ENCODE measurements at regions not wholly inside any gene's neighbourhood (a gene's known extent, or its start where the extent isn't known, plus 50 kb on each side); places are given as distances from the start of the nearest gene placed in this dataset.

- no peak for DNase-seq
Observed at GRCh38 chr16:72654535-72654934, 393.4 kb downstream of the ZFHX3 start.

- DNase-seq, result no peak
Observed at GRCh38 chr16:72649254-72649944, 398.5 kb downstream of the ZFHX3 start.

GRCh38 chr16:72646615-72647014 is 401.3 kb downstream of the ZFHX3 start:
- DNase-seq, result no peak

- no peak for DNase-seq
Observed at GRCh38 chr16:72645538-72645937, 402.4 kb downstream of the ZFHX3 start.

- DNase-seq, result no peak
Observed at GRCh38 chr16:72644911-72645310, 403.0 kb downstream of the ZFHX3 start.

GRCh38 chr16:72639494-72639893 is 408.4 kb downstream of the ZFHX3 start:
- DNase-seq, result no peak

GRCh38 chr16:72637306-72637705 is 410.6 kb downstream of the ZFHX3 start:
- DNase-seq, result no peak

GRCh38 chr16:72635694-72636093 is 412.2 kb downstream of the ZFHX3 start:
- DNase-seq, result no peak

- DNase-seq, result no peak
Observed at GRCh38 chr16:72635104-72635503, 412.8 kb downstream of the ZFHX3 start.

GRCh38 chr16:72627182-72627896 is 420.6 kb downstream of the ZFHX3 start:
- DNase-seq, result peak; percentile 13

GRCh38 chr16:72626623-72627022 is 421.3 kb downstream of the ZFHX3 start:
- DNase-seq, result no peak

GRCh38 chr16:72621651-72622050 is 426.3 kb downstream of the ZFHX3 start:
- DNase-seq, result no peak

- DNase-seq, result no peak
Observed at GRCh38 chr16:72620853-72621252, 427.1 kb downstream of the ZFHX3 start.

- DNase-seq, result no peak
Observed at GRCh38 chr16:72620348-72620747, 427.6 kb downstream of the ZFHX3 start.

GRCh38 chr16:72615856-72616255 is 432.1 kb downstream of the ZFHX3 start:
- DNase-seq, result no peak

GRCh38 chr16:72612718-72613117 is 435.2 kb downstream of the ZFHX3 start:
- no peak for DNase-seq

- DNase-seq, result no peak
Observed at GRCh38 chr16:72612256-72612655, 435.7 kb downstream of the ZFHX3 start.

GRCh38 chr16:72609933-72610332 is 438.0 kb upstream of the PMFBP1 start:
- DNase-seq, result no peak

GRCh38 chr16:72609066-72609465 is 437.1 kb upstream of the PMFBP1 start:
- DNase-seq, result no peak

- DNase-seq, result no peak
Observed at GRCh38 chr16:72604375-72604774, 432.4 kb upstream of the PMFBP1 start.

- DNase-seq, result no peak
Observed at GRCh38 chr16:72602499-72602898, 430.5 kb upstream of the PMFBP1 start.

- DNase-seq, result no peak
Observed at GRCh38 chr16:72598696-72599095, 426.7 kb upstream of the PMFBP1 start.

- no peak for DNase-seq
Observed at GRCh38 chr16:72597938-72598337, 426.0 kb upstream of the PMFBP1 start.

- no peak for DNase-seq
Observed at GRCh38 chr16:72596373-72596772, 424.4 kb upstream of the PMFBP1 start.
